ENCODE measurements at regions not wholly inside any gene's neighbourhood (a gene's known extent, or its start where the extent isn't known, plus 50 kb on each side); places are given as distances from the start of the nearest gene placed in this dataset.

- Histone ChIP-seq H3K27ac (ENCODE audit: low read depth, low read length, poor library complexity, severe bottlenecking) (no peak overlapping the region), H3K4me3 (ENCODE audit: low read depth, low read length, poor library complexity, severe bottlenecking) (no peak overlapping the region), H3K36me3 (ENCODE audit: insufficient read depth, low read length, poor library complexity, severe bottlenecking) (no peaks in the 10 kb centered on the region), H3K4me1 (ENCODE audit: insufficient read depth, low read length, poor library complexity, severe bottlenecking) (no peaks in the 10 kb centered on the region), H3K9me3 (ENCODE audit: low read depth, low read length, poor library complexity, severe bottlenecking) (no peaks in the 10 kb centered on the region), H3K27me3 (replicated peaks; ENCODE audit: insufficient read depth, low read depth, low read length, poor library complexity) (no peaks in the 10 kb centered on the region)
- no TSS peak for BruUV-seq (replicated peaks)
- ChIA-PET POLR2A (ENCODE audit: low non-redundant PET) (no interaction called here), CTCF (interaction anchor here (1.0 kb wide), 1 partner anchor 36 kb away, joined by 15 read pairs; no protein-coding TSS in a partner anchor)
- intact Hi-C loops (cut with micrococcal nuclease; ENCODE audit: unreplicated experiment) = no loop called here
- TF ChIP-seq CTCF (conservative IDR thresholded peaks at IDR 0.05; ENCODE audit: low read depth, low read length) (no peak), EZH2 (IDR thresholded peaks at IDR 0.05; ENCODE audit: borderline replicate concordance, low read depth, low read length, poor library complexity, severe bottlenecking) (no peak)
- no peak for DNase-seq (ENCODE audit: low spot score)
These were observed 310.2 kb upstream of the ADAMTS5 start for GRCh38 chr21:27277110-27277509.

- Histone ChIP-seq H3K4me1 (ENCODE audit: insufficient read depth, low read length, poor library complexity, severe bottlenecking) (no peaks in the 10 kb centered on the region), H3K36me3 (ENCODE audit: insufficient read depth, low read length, poor library complexity, severe bottlenecking) (no peaks in the 10 kb centered on the region), H3K27ac (ENCODE audit: low read depth, low read length, poor library complexity, severe bottlenecking) (no peak overlapping the region), H3K4me3 (ENCODE audit: low read depth, low read length, poor library complexity, severe bottlenecking) (no peak overlapping the region), H3K9me3 (ENCODE audit: low read depth, low read length, poor library complexity, severe bottlenecking) (no peaks in the 10 kb centered on the region), H3K27me3 (replicated peaks; ENCODE audit: insufficient read depth, low read depth, low read length, poor library complexity) (no peaks in the 10 kb centered on the region)
- ChIA-PET POLR2A (ENCODE audit: low non-redundant PET) (no interaction called here), CTCF (no interaction called here)
- no TSS peak for BruUV-seq (replicated peaks)
- no peak for DNase-seq (ENCODE audit: low spot score)
- intact Hi-C loops (cut with micrococcal nuclease; ENCODE audit: unreplicated experiment) = no loop called here
- no peak for TF ChIP-seq EZH2 (IDR thresholded peaks at IDR 0.05; ENCODE audit: borderline replicate concordance, low read depth, low read length, poor library complexity, severe bottlenecking)
- no peak for TF ChIP-seq CTCF (conservative IDR thresholded peaks at IDR 0.05; ENCODE audit: low read depth, low read length)
These were observed 308.5 kb upstream of the ADAMTS5 start for GRCh38 chr21:27275294-27275927.

GRCh38 chr21:27269644-27270043 lies 302.8 kb upstream of the ADAMTS5 start:
- ChIA-PET CTCF (no interaction called here), POLR2A (ENCODE audit: low non-redundant PET) (no interaction called here)
- no peak overlapping the region for H3K27ac ChIP-seq (ENCODE audit: low read depth, low read length, poor library complexity, severe bottlenecking)
- TF ChIP-seq CTCF (conservative IDR thresholded peaks at IDR 0.05; ENCODE audit: low read depth, low read length) (no peak), EZH2 (IDR thresholded peaks at IDR 0.05; ENCODE audit: borderline replicate concordance, low read depth, low read length, poor library complexity, severe bottlenecking) (no peak)
- no peaks in the 10 kb centered on the region for H3K9me3 ChIP-seq (ENCODE audit: low read depth, low read length, poor library complexity, severe bottlenecking)
- DNase-seq (ENCODE audit: low spot score) = no peak
- no peaks in the 10 kb centered on the region for H3K27me3 ChIP-seq (replicated peaks; ENCODE audit: insufficient read depth, low read depth, low read length, poor library complexity)
- intact Hi-C loops (cut with micrococcal nuclease; ENCODE audit: unreplicated experiment) = no loop called here
- no TSS peak for BruUV-seq (replicated peaks)
- H3K4me3 ChIP-seq (ENCODE audit: low read depth, low read length, poor library complexity, severe bottlenecking) = no peak overlapping the region
- H3K4me1 ChIP-seq (ENCODE audit: insufficient read depth, low read length, poor library complexity, severe bottlenecking) = no peaks in the 10 kb centered on the region
- H3K36me3 ChIP-seq (ENCODE audit: insufficient read depth, low read length, poor library complexity, severe bottlenecking) = no peaks in the 10 kb centered on the region

Measured in A673 (cell line).